Activated naive CD4-positive, alpha-beta T cell treated with anti-CD3 and anti-CD28 coated beads, Interleukin-2, amount 10 ng/mL, durations not matched to agents 7 days and 5 days (primary cell): ENCODE measurements at regions not wholly inside any gene's neighbourhood (a gene's known extent, or its start where the extent isn't known, plus 50 kb on each side); places are given as distances from the start of the nearest gene placed in this dataset.

Experiments used
- CTCF ChIA-PET: fragments of 350-600 bp; sonication (Branson Sonifier 250); formaldehyde crosslinking; loops from one replicate; lab custom pipeline; 2021; ENCODE audit warnings: antibody characterized with exemption; lab: Charles Lee
- DNase-seq: peaks from one replicate; pipeline ENCODE4 v3.0.0-alpha.2; 2020
- H3K27ac Mint-ChIP-seq: one replicate; pipeline ENCODE4 v1.8.0; 2021; ENCODE audit warnings: mild to moderate bottlenecking, moderate library complexity, mixed read lengths
- H3K27me3 Mint-ChIP-seq: one replicate; pipeline ENCODE4 v1.8.0; 2021; ENCODE audit warnings: mild to moderate bottlenecking, mixed read lengths
- H3K36me3 Mint-ChIP-seq: one replicate; pipeline ENCODE4 v1.8.0; 2021; ENCODE audit warnings: mixed read lengths
- H3K4me1 Mint-ChIP-seq: one replicate; pipeline ENCODE4 v1.8.0; 2021; ENCODE audit warnings: mixed read lengths
- H3K4me3 Mint-ChIP-seq: one replicate; pipeline ENCODE4 v1.8.0; 2021; ENCODE audit warnings: mild to moderate bottlenecking, moderate library complexity, mixed read lengths
- H3K9me3 Mint-ChIP-seq: one replicate; pipeline ENCODE4 v1.8.0; 2021; ENCODE audit warnings: mixed read lengths

- no peak overlapping the region for H3K27ac Mint-ChIP-seq
- no peaks in the 10 kb centered on the region for H3K36me3 Mint-ChIP-seq
- H3K9me3 Mint-ChIP-seq = no peaks in the 10 kb centered on the region
- no peaks in the 10 kb centered on the region for H3K27me3 Mint-ChIP-seq
- no peak overlapping the region for H3K4me3 Mint-ChIP-seq
- H3K4me1 Mint-ChIP-seq = peaks cover 6% of the 10 kb centered on the region
- DNase-seq = no peak
- CTCF ChIA-PET = no interaction called here
These were observed 545.5 kb upstream of the MDFIC2 start for GRCh38 chr3:70857916-70858315.

- DNase-seq = no peak
- Mint-ChIP-seq H3K27me3 (no peaks in the 10 kb centered on the region), H3K9me3 (no peaks in the 10 kb centered on the region), H3K27ac (no peak overlapping the region), H3K4me1 (peaks cover 6% of the 10 kb centered on the region), H3K36me3 (no peaks in the 10 kb centered on the region), H3K4me3 (no peak overlapping the region)
- CTCF ChIA-PET = interaction anchor here (0.7 kb wide), 2 partner anchors 11 to 444 kb away, joined by 3 to 4 read pairs; no protein-coding TSS in a partner anchor
These were observed 544.1 kb upstream of the MDFIC2 start for GRCh38 chr3:70856414-70857162.

GRCh38 chr3:70855149-70855548 is 542.7 kb upstream of the MDFIC2 start:
- H3K27me3 Mint-ChIP-seq = no peaks in the 10 kb centered on the region
- H3K4me3 Mint-ChIP-seq = no peak overlapping the region

GRCh38 chr3:70854108-70854507 is 541.7 kb upstream of the MDFIC2 start:
- Mint-ChIP-seq H3K4me3 (no peak overlapping the region), H3K27ac (no peak overlapping the region), H3K36me3 (no peaks in the 10 kb centered on the region), H3K27me3 (no peaks in the 10 kb centered on the region), H3K9me3 (no peaks in the 10 kb centered on the region), H3K4me1 (peaks cover 6% of the 10 kb centered on the region)
- DNase-seq = no peak
- CTCF ChIA-PET = no interaction called here

More at GRCh38 chr3:70855149-70855548, 542.7 kb upstream of the MDFIC2 start:
- peaks cover 6% of the 10 kb centered on the region for H3K4me1 Mint-ChIP-seq
- H3K36me3 Mint-ChIP-seq = no peaks in the 10 kb centered on the region
- DNase-seq = no peak
- CTCF ChIA-PET = no interaction called here
- H3K27ac Mint-ChIP-seq = no peak overlapping the region
- H3K9me3 Mint-ChIP-seq = no peaks in the 10 kb centered on the region

GRCh38 chr3:70853161-70853944 is 540.9 kb upstream of the MDFIC2 start:
- peaks cover 6% of the 10 kb centered on the region for H3K4me1 Mint-ChIP-seq

DNA sequence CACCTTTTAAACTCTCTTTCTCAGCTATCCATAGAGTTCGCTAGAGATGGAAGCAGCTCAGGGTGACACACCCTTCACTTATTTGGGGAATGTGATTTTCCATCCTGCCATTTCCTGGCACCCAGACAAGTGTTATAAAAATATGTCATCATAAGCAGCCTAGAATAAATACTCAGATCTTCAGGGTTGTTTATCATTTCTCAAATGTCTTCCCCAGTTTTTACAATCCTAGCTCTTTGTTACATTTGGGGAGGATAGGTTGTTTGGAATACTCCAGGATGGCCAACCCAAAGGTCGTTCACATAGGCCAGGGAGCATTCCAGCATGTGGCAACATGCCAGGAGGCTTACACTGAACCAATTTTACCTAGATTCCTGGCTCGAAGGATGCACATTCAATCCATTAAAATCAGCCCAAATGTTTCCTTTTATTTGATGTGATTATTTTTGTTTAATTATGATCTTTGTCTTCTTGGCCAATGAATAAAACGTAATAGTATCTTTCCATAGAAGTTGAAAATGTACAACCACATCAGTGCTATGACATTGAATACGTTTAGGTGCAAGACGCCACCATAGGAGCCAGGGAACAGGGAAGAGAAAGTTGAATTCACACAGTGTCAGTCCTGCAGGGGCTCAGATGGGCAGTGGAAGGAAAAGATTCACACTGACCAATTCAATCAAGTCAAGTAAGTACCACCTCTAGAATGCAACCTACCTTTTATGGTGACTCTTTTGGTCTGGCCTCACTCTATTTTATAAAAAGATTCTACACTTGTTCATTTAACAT is 537.7 kb upstream of the MDFIC2 start:
- Mint-ChIP-seq H3K27ac (no peak overlapping the region), H3K4me1 (peaks cover 6% of the 10 kb centered on the region), H3K27me3 (no peaks in the 10 kb centered on the region), H3K4me3 (no peak overlapping the region), H3K9me3 (no peaks in the 10 kb centered on the region), H3K36me3 (no peaks in the 10 kb centered on the region)
- CTCF ChIA-PET = no interaction called here
- no peak for DNase-seq

More at GRCh38 chr3:70853161-70853944, 540.9 kb upstream of the MDFIC2 start:
- H3K27me3 Mint-ChIP-seq = no peaks in the 10 kb centered on the region
- H3K9me3 Mint-ChIP-seq = no peaks in the 10 kb centered on the region
- no peak overlapping the region for H3K4me3 Mint-ChIP-seq
- no peaks in the 10 kb centered on the region for H3K36me3 Mint-ChIP-seq
- DNase-seq = no peak
- CTCF ChIA-PET = no interaction called here
- H3K27ac Mint-ChIP-seq = no peak overlapping the region

DNA sequence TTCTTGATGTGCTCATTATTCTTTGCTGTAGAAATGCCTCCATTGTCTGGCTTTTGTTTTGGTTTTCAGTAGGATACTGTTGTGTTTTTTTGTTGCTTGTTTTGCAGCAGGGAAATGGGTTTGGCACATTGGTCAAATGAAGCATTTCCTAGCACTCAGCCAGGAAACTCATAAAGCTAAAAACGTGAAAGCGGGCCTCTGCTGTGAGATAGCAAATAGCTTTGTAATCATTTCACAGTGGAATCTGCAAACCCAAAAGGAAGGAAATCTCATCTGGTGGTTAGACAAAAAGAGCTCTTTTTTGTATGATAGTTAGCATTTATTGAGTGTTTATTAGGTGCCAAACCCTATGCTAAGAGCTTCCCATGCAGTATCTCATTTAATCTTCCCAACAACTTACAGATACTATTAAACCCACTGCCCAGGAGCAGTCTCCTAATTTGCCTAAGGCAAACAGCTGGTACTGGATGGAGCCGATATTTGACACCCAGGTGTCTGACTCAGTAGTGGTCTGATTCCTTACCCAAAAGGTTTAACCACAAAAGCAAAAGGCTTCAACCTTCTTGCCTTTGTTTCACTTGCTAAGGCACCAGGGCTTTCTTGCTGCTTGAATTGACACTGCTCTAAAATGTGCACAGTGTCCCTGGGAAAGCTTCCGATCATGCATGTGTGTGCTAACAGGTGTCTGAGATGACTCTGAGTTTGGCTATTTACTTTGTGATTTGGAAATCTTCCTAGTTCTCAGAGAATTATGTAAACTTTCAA is 527.9 kb upstream of the MDFIC2 start:
- H3K9me3 Mint-ChIP-seq = no peaks in the 10 kb centered on the region
- CTCF ChIA-PET = no interaction called here
- DNase-seq = no peak
- peaks cover 3% of the 10 kb centered on the region for H3K27me3 Mint-ChIP-seq
- H3K4me1 Mint-ChIP-seq = peaks cover 7% of the 10 kb centered on the region
- peak overlapping the region; percentile 7 for H3K27ac Mint-ChIP-seq
- no peaks in the 10 kb centered on the region for H3K36me3 Mint-ChIP-seq
- H3K4me3 Mint-ChIP-seq = no peak overlapping the region

GRCh38 chr3:70833239-70833960 is 521.0 kb upstream of the MDFIC2 start:
- H3K4me1 Mint-ChIP-seq = no peaks in the 10 kb centered on the region
- H3K27me3 Mint-ChIP-seq = peaks cover 8% of the 10 kb centered on the region
- H3K9me3 Mint-ChIP-seq = no peaks in the 10 kb centered on the region
- CTCF ChIA-PET = no interaction called here
- H3K36me3 Mint-ChIP-seq = no peaks in the 10 kb centered on the region
- no peak overlapping the region for H3K27ac Mint-ChIP-seq
- H3K4me3 Mint-ChIP-seq = no peak overlapping the region
- DNase-seq = no peak

- CTCF ChIA-PET = no interaction called here
- H3K27me3 Mint-ChIP-seq = peaks cover 8% of the 10 kb centered on the region
These were observed 520.4 kb upstream of the MDFIC2 start for GRCh38 chr3:70832834-70833205.

DNA sequence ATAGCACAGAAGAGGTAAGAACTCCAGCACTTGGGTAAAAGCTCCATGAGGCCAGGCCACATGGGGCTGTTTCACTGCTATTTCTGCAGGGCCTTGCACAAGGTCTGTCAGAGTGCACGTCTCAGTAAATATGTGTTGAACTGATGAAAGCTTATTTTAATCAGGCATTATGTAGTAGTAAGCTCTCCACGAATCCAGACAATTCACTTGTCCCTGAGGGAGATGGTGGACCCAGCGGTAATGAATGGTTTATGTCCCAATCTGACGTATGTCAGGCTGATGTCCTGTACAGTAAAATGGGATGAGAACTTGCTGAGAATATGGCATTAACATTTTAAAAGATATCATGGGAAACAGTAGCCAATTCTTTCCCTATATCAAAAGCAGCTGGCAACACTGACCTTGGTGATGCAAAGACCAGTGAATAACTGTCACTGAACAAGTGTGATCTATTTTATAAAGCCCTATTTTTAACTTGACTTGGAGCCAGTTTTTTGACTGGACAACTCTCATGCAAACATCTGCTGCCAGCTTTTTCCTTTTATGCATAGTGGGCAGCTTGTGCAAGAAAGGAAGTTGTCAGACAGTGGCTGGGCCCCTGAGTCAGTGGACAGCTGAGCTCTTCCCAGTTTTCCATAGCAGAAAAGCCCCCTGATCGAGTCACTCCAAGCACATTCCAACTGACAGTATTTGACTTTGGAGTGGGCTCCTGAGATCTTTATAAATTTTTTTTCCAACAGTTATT is 519.8 kb upstream of the MDFIC2 start:
- H3K4me3 Mint-ChIP-seq = no peak overlapping the region
- CTCF ChIA-PET = no interaction called here
- H3K36me3 Mint-ChIP-seq = no peaks in the 10 kb centered on the region
- peaks cover 8% of the 10 kb centered on the region for H3K27me3 Mint-ChIP-seq
- no peaks in the 10 kb centered on the region for H3K9me3 Mint-ChIP-seq
- no peak overlapping the region for H3K27ac Mint-ChIP-seq
- DNase-seq = no peak
- H3K4me1 Mint-ChIP-seq = no peaks in the 10 kb centered on the region

More at GRCh38 chr3:70832834-70833205, 520.4 kb upstream of the MDFIC2 start:
- Mint-ChIP-seq H3K27ac (no peak overlapping the region), H3K4me1 (no peaks in the 10 kb centered on the region), H3K9me3 (no peaks in the 10 kb centered on the region), H3K4me3 (no peak overlapping the region), H3K36me3 (no peaks in the 10 kb centered on the region)
- no peak for DNase-seq

DNA sequence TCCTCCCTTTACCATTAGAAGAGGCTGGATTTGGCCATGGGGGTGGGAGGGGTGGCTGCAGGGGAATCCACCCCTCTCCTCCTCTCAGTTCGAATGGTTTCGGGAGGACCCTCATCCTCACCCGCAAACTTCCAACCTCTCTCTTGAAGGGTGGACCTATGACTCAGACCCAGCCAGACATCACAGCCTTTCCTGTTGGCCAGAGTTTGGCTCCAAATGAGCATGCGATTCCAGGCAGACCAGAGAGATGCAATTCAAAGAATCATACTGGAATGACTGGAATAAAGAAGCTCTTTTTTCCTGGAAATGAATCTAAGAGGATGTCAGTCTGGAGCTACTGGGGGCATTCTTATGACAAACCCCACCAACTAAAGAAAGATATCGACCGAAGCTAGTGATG is 516.7 kb upstream of the MDFIC2 start:
- no peaks in the 10 kb centered on the region for H3K36me3 Mint-ChIP-seq
- CTCF ChIA-PET = no interaction called here
- H3K27me3 Mint-ChIP-seq = peaks cover 5% of the 10 kb centered on the region

DNA sequence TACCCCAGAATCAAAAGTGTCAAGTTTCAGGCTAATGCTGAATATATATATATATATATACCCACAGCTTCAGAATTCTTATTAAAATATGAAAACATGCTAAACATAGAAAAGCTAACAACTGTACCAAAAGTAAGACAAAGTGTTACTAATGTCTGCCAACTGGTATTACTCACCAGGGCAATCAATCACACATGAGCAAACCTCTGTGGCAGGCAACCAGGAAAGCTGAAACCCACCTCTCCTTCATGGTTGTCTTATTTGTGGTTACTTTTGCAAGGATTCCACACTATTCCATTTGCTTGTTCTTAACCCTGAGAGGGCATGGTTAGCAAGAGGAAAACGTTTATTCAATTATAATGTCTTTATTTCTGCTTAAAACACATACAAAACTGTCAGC is 512.3 kb upstream of the MDFIC2 start:
- H3K4me1 Mint-ChIP-seq = no peaks in the 10 kb centered on the region
- H3K9me3 Mint-ChIP-seq = no peaks in the 10 kb centered on the region
- DNase-seq = no peak
- H3K4me3 Mint-ChIP-seq = no peak overlapping the region
- H3K27ac Mint-ChIP-seq = no peak overlapping the region
- no peaks in the 10 kb centered on the region for H3K36me3 Mint-ChIP-seq
- no peaks in the 10 kb centered on the region for H3K27me3 Mint-ChIP-seq
- CTCF ChIA-PET = no interaction called here

More for the DNA sequence above, 516.7 kb upstream of the MDFIC2 start:
- H3K4me1 Mint-ChIP-seq = no peaks in the 10 kb centered on the region
- DNase-seq = no peak
- no peak overlapping the region for H3K4me3 Mint-ChIP-seq
- no peaks in the 10 kb centered on the region for H3K9me3 Mint-ChIP-seq
- no peak overlapping the region for H3K27ac Mint-ChIP-seq

GRCh38 chr3:70824078-70824477 is 511.6 kb upstream of the MDFIC2 start:
- Mint-ChIP-seq H3K27me3 (no peaks in the 10 kb centered on the region), H3K27ac (no peak overlapping the region), H3K4me1 (no peaks in the 10 kb centered on the region), H3K4me3 (no peak overlapping the region), H3K9me3 (no peaks in the 10 kb centered on the region), H3K36me3 (no peaks in the 10 kb centered on the region)
- CTCF ChIA-PET = no interaction called here
- no peak for DNase-seq
